GM12878 (cell line): ENCODE measurements at regions not wholly inside any gene's neighbourhood (a gene's known extent, or its start where the extent isn't known, plus 50 kb on each side); places are given as distances from the start of the nearest gene placed in this dataset.
"Not testable (repeated sequence)": the region's sequence is repeated elsewhere in the genome, so short reads cannot be mapped to it uniquely, and the experiment has no call there.

Experiments used
- CTCF ChIP-seq, 3 experiments: IDR thresholded peaks in 2 of 3; conservative IDR thresholded peaks in 1 of 3; 2 replicates each; pipeline ENCODE4 v1.5.1; 2011; ENCODE audit warnings: low read depth in 3 of 3, low read length in 3 of 3, mild to moderate bottlenecking in 3 of 3, control low read depth in 2 of 3, moderate library complexity in 2 of 3, inconsistent platforms in 1 of 3, mixed read lengths in 1 of 3; ENCODE audit not compliant: control insufficient read depth in 2 of 3, insufficient read depth in 1 of 3; ENCODE audit errors: extremely low read depth in 1 of 3
- EZH2 ChIP-seq: IDR thresholded peaks from 2 replicates; pipeline ENCODE4 v1.6.1; 2012; ENCODE audit warnings: low read depth, mild to moderate bottlenecking, control low read depth, inconsistent platforms, low read length, borderline replicate concordance; ENCODE audit not compliant: control insufficient read depth
- GABPA ChIP-seq: IDR thresholded peaks from 2 replicates; pipeline ENCODE4 v1.6.1; 2014; ENCODE audit warnings: antibody characterized with exemption, low read depth, mild to moderate bottlenecking, inconsistent platforms
- POLR2A ChIP-seq: IDR thresholded peaks from 2 replicates; pipeline ENCODE4 v1.6.1; 2011; ENCODE audit warnings: low read depth, mild to moderate bottlenecking, low read length
- RELA ChIP-seq: fragments of 450-650 bp; IDR thresholded peaks from 2 replicates; pipeline ENCODE4 v1.8.0; 2014; ENCODE audit warnings: borderline replicate concordance; ENCODE audit not compliant: partially characterized antibody
- SIN3A ChIP-seq: IDR thresholded peaks from 2 replicates; pipeline ENCODE4 v1.6.1; 2012; ENCODE audit warnings: low read depth, low read length, improper control_type of control experiment
- SPI1 ChIP-seq: IDR thresholded peaks from 2 replicates; pipeline ENCODE4 v1.6.1; 2011; ENCODE audit warnings: low read depth, mild to moderate bottlenecking, low read length, moderate library complexity, borderline replicate concordance; ENCODE audit not compliant: insufficient read depth
- ZNF384 ChIP-seq: IDR thresholded peaks from 2 replicates; pipeline ENCODE4 v1.6.1; 2012; ENCODE audit warnings: low read depth, mild to moderate bottlenecking, low read length, improper control_type of control experiment, borderline replicate concordance

- TF ChIP-seq CTCF (IDR thresholded peaks at IDR 0.05 in 2 of 3, conservative IDR thresholded peaks at IDR 0.05 in 1 of 3; ENCODE audit: control insufficient read depth in 2 of 3, extremely low read depth in 1 of 3, insufficient read depth in 1 of 3, low read depth in 3 of 3, low read length in 3 of 3); EZH2; RELA; GABPA; POLR2A; SIN3A; SPI1; ZNF384: not testable (repeated sequence)
Observed at GRCh38 chr21:10392301-10392700, 129.1 kb upstream of the TPTE start.
